ENCODE measurements at regions not wholly inside any gene's neighbourhood (a gene's known extent, or its start where the extent isn't known, plus 50 kb on each side); places are given as distances from the start of the nearest gene placed in this dataset.

DNA sequence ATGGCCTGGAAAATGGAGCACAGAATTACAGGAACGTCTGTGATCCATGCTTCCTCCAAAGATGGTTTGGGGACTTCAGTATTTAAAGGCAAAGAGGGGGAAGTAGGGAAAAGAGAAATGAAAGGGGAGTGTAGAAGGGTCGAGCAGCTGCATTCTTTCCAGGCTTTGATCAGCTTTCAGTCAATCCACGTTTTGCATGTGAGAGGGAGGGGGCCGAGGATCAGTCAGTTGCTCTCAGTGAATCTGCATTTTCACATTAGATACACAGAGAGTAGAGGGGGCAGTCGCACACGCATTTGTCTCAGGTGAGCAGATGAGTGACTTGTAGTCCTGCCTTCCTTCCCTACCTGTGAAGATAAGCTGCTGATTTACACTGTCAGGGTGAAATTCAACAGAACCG lies 78.8 kb downstream of the FOXF2 start:
- TF ChIP-seq, protein P1, sequence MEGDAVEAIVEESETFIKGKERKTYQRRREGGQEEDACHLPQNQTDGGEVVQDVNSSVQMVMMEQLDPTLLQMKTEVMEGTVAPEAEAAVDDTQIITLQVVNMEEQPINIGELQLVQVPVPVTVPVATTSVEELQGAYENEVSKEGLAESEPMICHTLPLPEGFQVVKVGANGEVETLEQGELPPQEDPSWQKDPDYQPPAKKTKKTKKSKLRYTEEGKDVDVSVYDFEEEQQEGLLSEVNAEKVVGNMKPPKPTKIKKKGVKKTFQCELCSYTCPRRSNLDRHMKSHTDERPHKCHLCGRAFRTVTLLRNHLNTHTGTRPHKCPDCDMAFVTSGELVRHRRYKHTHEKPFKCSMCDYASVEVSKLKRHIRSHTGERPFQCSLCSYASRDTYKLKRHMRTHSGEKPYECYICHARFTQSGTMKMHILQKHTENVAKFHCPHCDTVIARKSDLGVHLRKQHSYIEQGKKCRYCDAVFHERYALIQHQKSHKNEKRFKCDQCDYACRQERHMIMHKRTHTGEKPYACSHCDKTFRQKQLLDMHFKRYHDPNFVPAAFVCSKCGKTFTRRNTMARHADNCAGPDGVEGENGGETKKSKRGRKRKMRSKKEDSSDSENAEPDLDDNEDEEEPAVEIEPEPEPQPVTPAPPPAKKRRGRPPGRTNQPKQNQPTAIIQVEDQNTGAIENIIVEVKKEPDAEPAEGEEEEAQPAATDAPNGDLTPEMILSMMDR (conservative IDR thresholded peaks at IDR 0.05 in 1 of 2, IDR thresholded peaks at IDR 0.05 in 1 of 2; ENCODE audit: extremely low read depth in 1 of 2, insufficient read depth in 1 of 2, low read depth in 1 of 2, low read length in 2 of 2) = no peak
- TF ChIP-seq EZH2 (IDR thresholded peaks at IDR 0.05; ENCODE audit: borderline replicate concordance, low read length) = no peak
